ENCODE measurements at regions not wholly inside any gene's neighbourhood (a gene's known extent, or its start where the extent isn't known, plus 50 kb on each side); places are given as distances from the start of the nearest gene placed in this dataset.
"Not testable (repeated sequence)": the region's sequence is repeated elsewhere in the genome, so short reads cannot be mapped to it uniquely, and the experiment has no call there.

DNA sequence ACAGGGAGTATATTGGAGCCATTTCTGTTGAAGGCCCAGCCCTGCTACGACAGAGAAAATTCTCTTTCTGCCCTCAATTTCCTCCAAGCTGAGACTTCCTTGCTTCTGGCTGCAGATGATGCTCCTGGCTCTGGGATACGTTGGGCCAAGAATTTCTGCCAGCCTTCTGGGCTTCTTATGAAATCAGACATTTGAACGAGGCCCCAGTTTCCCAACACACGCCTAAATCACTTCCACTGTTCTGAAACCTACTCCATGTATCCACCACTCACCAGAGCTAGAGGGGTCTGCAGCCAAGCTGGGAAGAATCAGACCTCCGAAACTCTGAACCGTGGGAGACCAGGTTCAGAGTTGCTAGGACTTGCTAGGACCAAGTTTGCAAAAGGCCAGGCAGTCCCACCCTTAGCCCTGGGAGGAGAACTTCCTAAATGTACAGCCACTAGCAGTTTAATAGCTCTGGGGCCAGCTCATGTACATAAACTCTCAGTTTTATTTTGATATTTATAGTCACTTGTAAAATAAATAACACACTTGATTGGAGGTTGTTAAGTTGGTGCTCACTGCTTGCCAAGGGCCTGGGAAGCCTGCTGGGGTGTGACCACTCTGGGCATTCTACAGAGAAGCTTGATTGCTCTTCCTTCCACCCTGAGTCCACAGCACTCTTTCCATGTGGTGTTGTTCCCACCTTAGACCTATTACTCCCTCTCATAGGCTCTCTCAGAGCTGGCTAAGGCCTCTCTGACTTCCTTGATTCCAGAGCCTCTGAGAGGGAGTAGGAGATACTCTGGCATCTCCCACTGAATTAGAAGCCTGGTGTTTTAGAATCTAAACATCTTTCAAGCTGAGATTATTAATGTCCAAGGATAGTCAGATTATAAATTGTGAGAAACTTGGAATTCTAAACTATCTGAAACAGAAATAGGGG lies 83.4 kb upstream of the TRABD2B start:
- Histone ChIP-seq H3K4me1 (ENCODE audit: insufficient read depth, low read length) (no peaks in the 10 kb centered on the region), H3K36me3 (ENCODE audit: insufficient read depth, low read depth, low read length) (no peaks in the 10 kb centered on the region), H3K9ac (ENCODE audit: low read depth, low read length) (no peak overlapping the region), H3K9me3 (ENCODE audit: insufficient read depth, low read depth, low read length) (no peaks in the 10 kb centered on the region), H3K27ac (ENCODE audit: low read length) (no peak overlapping the region), H3K27me3 (ENCODE audit: insufficient read depth, low read length) (no peaks in the 10 kb centered on the region), H3K4me3 (ENCODE audit: low read length) (no peak overlapping the region)

DNA sequence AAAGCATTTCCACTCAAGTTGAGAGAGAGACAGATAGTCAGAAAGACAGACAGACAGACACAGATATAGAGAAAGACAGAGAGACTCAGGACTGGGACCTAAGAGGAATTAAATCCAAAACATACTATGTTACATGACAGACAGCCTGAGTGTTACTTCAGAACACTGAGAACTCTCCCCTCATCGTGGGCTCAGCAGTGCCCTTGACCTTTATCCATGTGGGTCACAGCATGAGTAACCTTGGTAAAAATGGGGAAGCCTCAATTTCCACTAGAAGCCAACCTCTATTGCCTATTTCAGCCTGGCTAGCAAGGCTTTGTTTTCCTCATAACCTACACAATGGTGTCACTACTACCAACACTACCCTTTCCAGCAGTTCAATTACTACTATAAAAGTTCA lies 81.9 kb upstream of the TRABD2B start:
- Histone ChIP-seq H3K4me1 (ENCODE audit: insufficient read depth, low read length) (no peaks in the 10 kb centered on the region), H3K9ac (ENCODE audit: low read depth, low read length) (no peak overlapping the region), H3K4me3 (ENCODE audit: low read length) (no peak overlapping the region), H3K27ac (ENCODE audit: low read length) (no peak overlapping the region), H3K27me3 (ENCODE audit: insufficient read depth, low read length) (no peaks in the 10 kb centered on the region), H3K36me3 (ENCODE audit: insufficient read depth, low read depth, low read length) (no peaks in the 10 kb centered on the region), H3K9me3 (ENCODE audit: insufficient read depth, low read depth, low read length) (no peaks in the 10 kb centered on the region)

DNA sequence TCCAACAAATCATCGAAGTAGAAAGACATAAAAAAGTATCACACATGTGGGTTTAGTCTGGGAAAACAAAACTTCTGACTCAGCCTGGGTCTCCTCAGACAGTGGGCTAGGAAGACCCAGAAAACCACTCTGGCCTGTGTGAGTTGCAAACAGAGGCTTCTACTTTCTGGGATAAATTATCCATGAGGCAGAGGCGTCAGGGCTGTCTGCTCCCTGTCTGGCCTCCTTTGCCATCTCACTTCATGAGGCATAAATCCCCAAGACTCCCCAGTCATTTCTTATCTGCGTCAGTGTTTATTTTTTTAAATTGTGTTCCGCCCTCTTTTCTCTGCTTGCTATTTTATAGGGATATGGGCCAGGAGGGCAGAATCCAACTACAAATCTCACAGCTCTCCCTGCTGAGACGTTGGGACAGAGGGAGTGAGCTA lies 80.6 kb upstream of the TRABD2B start:
- Histone ChIP-seq H3K27me3 (ENCODE audit: insufficient read depth, low read length) (no peaks in the 10 kb centered on the region), H3K9me3 (ENCODE audit: insufficient read depth, low read depth, low read length) (no peaks in the 10 kb centered on the region), H3K9ac (ENCODE audit: low read depth, low read length) (no peak overlapping the region), H3K36me3 (ENCODE audit: insufficient read depth, low read depth, low read length) (no peaks in the 10 kb centered on the region), H3K4me3 (ENCODE audit: low read length) (no peak overlapping the region), H3K27ac (ENCODE audit: low read length) (no peak overlapping the region), H3K4me1 (ENCODE audit: insufficient read depth, low read length) (no peaks in the 10 kb centered on the region)

DNA sequence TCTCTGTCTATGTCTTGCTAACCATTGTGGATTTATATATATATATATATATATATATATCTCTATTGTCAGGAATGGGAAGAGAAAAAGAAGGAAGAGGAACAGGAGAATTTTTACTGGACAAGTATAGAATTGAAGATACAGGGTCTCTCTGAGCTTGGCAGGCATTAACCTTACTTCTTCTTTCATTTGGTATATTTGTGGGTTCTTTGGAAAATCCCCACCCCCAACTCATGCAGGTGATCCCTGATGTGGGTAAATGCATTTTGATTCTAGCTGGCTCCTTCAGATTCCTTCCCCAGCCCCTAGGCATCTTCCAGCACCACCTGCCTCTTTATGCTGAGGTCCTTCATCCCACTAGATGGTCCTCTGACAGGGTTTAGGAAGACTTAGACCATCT lies 78.8 kb upstream of the TRABD2B start:
- H3K9ac ChIP-seq (ENCODE audit: low read depth, low read length) = no peak overlapping the region
- no peak overlapping the region for H3K4me3 ChIP-seq (ENCODE audit: low read length)
- H3K4me1 ChIP-seq (ENCODE audit: insufficient read depth, low read length) = no peaks in the 10 kb centered on the region
- no peaks in the 10 kb centered on the region for H3K9me3 ChIP-seq (ENCODE audit: insufficient read depth, low read depth, low read length)
- H3K27me3 ChIP-seq (ENCODE audit: insufficient read depth, low read length) = no peaks in the 10 kb centered on the region
- H3K36me3 ChIP-seq (ENCODE audit: insufficient read depth, low read depth, low read length) = no peaks in the 10 kb centered on the region
- no peak overlapping the region for H3K27ac ChIP-seq (ENCODE audit: low read length)

DNA sequence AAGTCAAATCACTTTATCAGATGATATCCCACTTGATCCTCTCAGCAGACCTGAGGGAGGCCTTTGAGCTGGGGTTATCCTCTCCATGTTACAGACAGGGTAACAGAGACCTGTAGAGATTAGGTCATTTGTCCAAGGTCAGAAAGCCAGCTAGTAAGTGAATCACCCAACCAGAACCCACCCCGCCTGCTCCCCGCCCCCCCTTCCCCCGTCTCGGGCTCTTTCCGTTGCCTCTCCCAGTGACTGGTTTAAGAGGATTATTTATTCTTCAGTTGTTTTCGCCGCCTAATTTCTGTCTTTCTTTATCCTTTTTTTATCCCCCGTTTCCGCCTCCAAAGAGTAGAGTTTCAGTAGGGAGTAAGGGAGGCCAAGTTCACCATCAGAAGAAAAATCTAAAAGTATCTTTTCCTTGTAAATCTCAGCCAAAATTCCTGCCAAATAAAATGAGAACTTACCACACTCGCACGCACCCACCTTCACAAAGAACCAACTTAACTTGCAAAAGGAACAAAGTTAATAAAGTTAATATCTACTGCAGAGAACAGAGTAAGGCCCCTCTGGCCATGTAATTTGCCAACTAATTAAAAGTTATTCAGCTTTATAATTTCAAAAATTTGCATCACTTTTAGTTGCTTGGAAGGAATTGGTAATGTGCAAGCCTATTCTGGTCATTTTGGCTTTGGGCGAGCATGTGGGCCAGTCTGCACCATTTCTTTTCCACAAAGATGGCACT lies 76.8 kb upstream of the TRABD2B start:
- Histone ChIP-seq H3K9me3 (ENCODE audit: insufficient read depth, low read depth, low read length) (no peaks in the 10 kb centered on the region), H3K9ac (ENCODE audit: low read depth, low read length) (no peak overlapping the region), H3K36me3 (ENCODE audit: insufficient read depth, low read depth, low read length) (no peaks in the 10 kb centered on the region), H3K27ac (ENCODE audit: low read length) (no peak overlapping the region), H3K4me1 (ENCODE audit: insufficient read depth, low read length) (no peaks in the 10 kb centered on the region), H3K27me3 (ENCODE audit: insufficient read depth, low read length) (no peaks in the 10 kb centered on the region), H3K4me3 (ENCODE audit: low read length) (no peak overlapping the region)

DNA sequence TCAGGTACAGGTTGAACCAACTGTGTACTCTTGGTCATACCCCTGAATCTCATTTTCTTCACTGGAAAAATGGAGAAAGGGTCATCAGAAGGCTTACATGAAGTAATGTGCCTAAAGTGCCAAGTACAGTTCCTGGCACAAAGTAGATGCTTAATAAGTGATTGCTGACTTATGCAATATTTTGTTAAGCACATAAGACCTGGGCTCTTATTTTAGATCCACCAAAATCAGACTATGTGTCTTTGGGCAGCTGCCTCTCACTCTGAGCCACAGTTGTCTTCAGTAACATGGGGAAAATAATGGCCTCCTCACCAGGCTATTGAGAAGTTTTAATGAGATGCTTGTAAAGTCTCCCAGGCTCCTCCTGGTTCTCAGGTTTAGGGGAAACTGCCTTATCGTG lies 74.3 kb upstream of the TRABD2B start:
- no peaks in the 10 kb centered on the region for H3K27me3 ChIP-seq (ENCODE audit: insufficient read depth, low read length)
- no peak overlapping the region for H3K9ac ChIP-seq (ENCODE audit: low read depth, low read length)
- H3K36me3 ChIP-seq (ENCODE audit: insufficient read depth, low read depth, low read length) = no peaks in the 10 kb centered on the region
- no peak overlapping the region for H3K4me3 ChIP-seq (ENCODE audit: low read length)
- no peaks in the 10 kb centered on the region for H3K9me3 ChIP-seq (ENCODE audit: insufficient read depth, low read depth, low read length)
- no peaks in the 10 kb centered on the region for H3K4me1 ChIP-seq (ENCODE audit: insufficient read depth, low read length)
- no peak overlapping the region for H3K27ac ChIP-seq (ENCODE audit: low read length)

DNA sequence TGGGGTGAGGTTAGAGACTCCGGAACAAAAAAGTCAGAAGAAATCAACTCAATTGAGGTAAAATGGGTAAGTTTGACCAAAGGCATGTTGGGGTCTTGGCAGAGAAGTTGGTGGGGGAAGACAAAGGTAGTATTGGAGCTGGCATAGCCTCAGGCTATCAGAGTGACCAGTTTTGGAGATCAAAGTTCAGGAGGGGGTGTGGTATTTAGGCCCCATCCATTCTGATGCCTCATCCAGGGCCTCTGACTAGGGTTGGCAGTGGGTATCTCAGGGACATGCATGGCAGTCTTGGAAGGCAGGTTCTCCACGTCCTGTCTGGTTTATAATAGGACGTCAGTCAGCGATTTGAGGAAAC lies 73.2 kb upstream of the TRABD2B start:
- Histone ChIP-seq H3K4me3 (ENCODE audit: low read length) (no peak overlapping the region), H3K27me3 (ENCODE audit: insufficient read depth, low read length) (no peaks in the 10 kb centered on the region), H3K36me3 (ENCODE audit: insufficient read depth, low read depth, low read length) (no peaks in the 10 kb centered on the region), H3K9me3 (ENCODE audit: insufficient read depth, low read depth, low read length) (no peaks in the 10 kb centered on the region), H3K4me1 (ENCODE audit: insufficient read depth, low read length) (no peaks in the 10 kb centered on the region), H3K27ac (ENCODE audit: low read length) (no peak overlapping the region), H3K9ac (ENCODE audit: low read depth, low read length) (no peak overlapping the region)

DNA sequence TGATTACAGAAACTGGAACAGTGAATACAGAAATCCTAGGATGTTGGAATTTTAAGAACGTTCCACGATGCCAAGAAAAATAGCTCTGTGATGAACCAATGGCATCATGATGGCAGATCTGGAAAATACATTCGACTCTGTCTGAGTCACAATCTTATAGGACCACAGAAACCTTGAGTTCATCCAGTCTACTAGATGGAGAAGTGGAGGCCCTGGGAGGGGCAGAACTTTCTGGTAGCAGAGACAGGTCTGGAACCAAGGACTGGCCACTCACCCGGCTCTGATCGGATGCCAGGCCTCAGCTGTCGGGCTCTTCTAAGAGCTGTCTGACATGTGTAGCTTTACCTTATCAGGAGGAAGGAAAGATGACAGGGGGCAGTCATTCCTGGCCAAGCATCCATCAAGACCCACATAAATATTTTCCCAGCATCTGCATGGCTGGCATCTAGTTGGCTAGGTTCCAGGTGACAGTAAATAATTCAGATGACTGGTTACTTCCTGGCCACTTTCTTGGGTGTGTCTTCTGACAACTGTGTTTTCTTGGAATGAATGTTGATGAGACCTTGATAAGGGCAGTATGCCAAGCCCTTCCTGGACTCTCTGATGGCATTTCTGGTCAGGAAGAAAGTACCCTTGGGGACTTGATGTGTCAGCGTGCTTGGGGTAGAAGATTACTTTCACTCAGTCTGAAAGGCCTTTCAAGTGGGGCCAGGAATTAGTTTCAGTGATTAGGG lies 72.6 kb upstream of the TRABD2B start:
- Histone ChIP-seq H3K36me3 (ENCODE audit: insufficient read depth, low read depth, low read length) (no peaks in the 10 kb centered on the region), H3K4me3 (ENCODE audit: low read length) (no peak overlapping the region), H3K9me3 (ENCODE audit: insufficient read depth, low read depth, low read length) (no peaks in the 10 kb centered on the region), H3K9ac (ENCODE audit: low read depth, low read length) (no peak overlapping the region), H3K27ac (ENCODE audit: low read length) (no peak overlapping the region), H3K27me3 (ENCODE audit: insufficient read depth, low read length) (no peaks in the 10 kb centered on the region), H3K4me1 (ENCODE audit: insufficient read depth, low read length) (no peaks in the 10 kb centered on the region)

DNA sequence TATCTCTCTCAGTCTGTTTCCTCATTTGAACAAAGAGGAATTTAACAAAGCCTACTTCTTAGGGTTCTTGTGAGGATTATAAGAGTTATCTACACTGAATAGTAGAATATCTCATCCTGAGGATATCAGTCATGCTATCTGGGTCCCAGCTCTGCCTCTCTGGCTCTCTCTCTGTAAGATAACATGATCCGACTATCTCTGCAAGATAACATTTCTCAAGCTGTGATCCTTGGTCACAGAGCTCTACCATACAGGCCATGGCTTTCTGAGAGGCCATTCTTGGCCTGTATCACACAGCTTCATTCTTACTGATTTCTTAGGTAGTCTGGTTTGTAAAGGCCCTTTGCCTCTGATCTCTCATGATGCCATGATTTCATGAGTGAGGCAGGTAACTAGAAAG lies 71.0 kb upstream of the TRABD2B start:
- Histone ChIP-seq H3K4me1 (ENCODE audit: insufficient read depth, low read length) (no peaks in the 10 kb centered on the region), H3K36me3 (ENCODE audit: insufficient read depth, low read depth, low read length) (no peaks in the 10 kb centered on the region), H3K9ac (ENCODE audit: low read depth, low read length) (no peak overlapping the region), H3K4me3 (ENCODE audit: low read length) (no peak overlapping the region), H3K9me3 (ENCODE audit: insufficient read depth, low read depth, low read length) (no peaks in the 10 kb centered on the region), H3K27me3 (ENCODE audit: insufficient read depth, low read length) (peaks cover 8% of the 10 kb centered on the region; the same call in 1 of the 2 replicates), H3K27ac (ENCODE audit: low read length) (no peak overlapping the region)

DNA sequence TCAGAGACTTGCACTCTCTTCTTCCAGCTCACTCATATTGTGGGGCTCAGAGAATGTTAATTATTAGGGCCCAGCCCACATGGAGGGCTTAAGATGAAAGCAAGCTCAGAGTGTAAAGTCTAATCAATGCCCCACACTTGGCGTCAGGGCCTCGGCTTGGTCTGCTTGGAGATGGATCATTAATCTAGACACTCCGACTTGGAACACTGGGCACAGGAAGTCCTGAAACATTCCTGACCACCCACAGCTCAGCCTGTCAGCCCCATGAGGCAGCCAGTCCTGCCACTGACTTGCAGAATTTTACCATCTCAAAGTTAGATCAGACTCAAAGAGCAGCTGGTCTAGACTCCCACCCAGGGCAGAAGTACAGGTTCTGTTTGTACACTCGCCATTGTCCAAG lies 69.8 kb upstream of the TRABD2B start:
- peaks cover 9% of the 10 kb centered on the region; the same call in 1 of the 2 replicates for H3K27me3 ChIP-seq (ENCODE audit: insufficient read depth, low read length)
- H3K9ac ChIP-seq (ENCODE audit: low read depth, low read length) = no peak overlapping the region
- no peak overlapping the region for H3K27ac ChIP-seq (ENCODE audit: low read length)
- no peaks in the 10 kb centered on the region for H3K4me1 ChIP-seq (ENCODE audit: insufficient read depth, low read length)
- H3K9me3 ChIP-seq (ENCODE audit: insufficient read depth, low read depth, low read length) = no peaks in the 10 kb centered on the region
- no peak overlapping the region for H3K4me3 ChIP-seq (ENCODE audit: low read length)
- no peaks in the 10 kb centered on the region for H3K36me3 ChIP-seq (ENCODE audit: insufficient read depth, low read depth, low read length)

DNA sequence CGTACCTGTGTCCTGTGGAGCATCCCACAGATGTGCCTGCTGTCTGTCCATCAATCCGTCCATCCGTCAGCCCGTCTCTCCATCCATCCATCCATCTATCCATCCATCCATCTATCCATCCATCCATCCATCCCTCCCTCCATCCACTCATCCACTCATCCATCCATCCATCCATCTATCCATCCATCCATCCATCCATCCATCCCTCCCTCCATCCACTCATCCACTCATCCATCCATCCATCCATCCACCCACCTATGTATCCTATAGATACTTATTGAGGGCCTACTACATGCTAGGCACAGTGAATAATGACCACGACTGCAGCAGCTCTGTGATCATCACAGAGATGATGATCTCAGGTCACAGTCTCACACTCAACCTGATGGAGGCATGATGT lies 67.5 kb upstream of the TRABD2B start:
- not testable (repeated sequence) for H3K4me3 ChIP-seq (ENCODE audit: low read length); H3K4me1 ChIP-seq (ENCODE audit: insufficient read depth, low read length); H3K27ac ChIP-seq (ENCODE audit: low read length); H3K9ac ChIP-seq (ENCODE audit: low read depth, low read length); H3K36me3 ChIP-seq (ENCODE audit: insufficient read depth, low read depth, low read length); H3K9me3 ChIP-seq (ENCODE audit: insufficient read depth, low read depth, low read length)
- H3K27me3 ChIP-seq (ENCODE audit: insufficient read depth, low read length) = peaks cover 12% of the 10 kb centered on the region; the same call in 1 of the 2 replicates
